IPS-15b (cell line): ENCODE measurements at regions not wholly inside any gene's neighbourhood (a gene's known extent, or its start where the extent isn't known, plus 50 kb on each side); places are given as distances from the start of the nearest gene placed in this dataset.

ENCODE experiments used
- H3K27me3 ChIP-seq: one replicate; pipeline ENCODE4 v1.6.1; 2013; ENCODE audit warnings: low read length; ENCODE audit not compliant: control insufficient read depth, insufficient read depth
- H3K36me3 ChIP-seq: one replicate; pipeline ENCODE4 v1.6.1; 2013; ENCODE audit warnings: low read length; ENCODE audit not compliant: control insufficient read depth, insufficient read depth
- H3K4me1 ChIP-seq: one replicate; pipeline ENCODE4 v1.6.1; 2013; ENCODE audit warnings: mild to moderate bottlenecking, low read length; ENCODE audit not compliant: control insufficient read depth, insufficient read depth
- H3K4me3 ChIP-seq: one replicate; pipeline ENCODE4 v1.5.1; 2013; ENCODE audit warnings: low read depth, low read length
- H3K9ac ChIP-seq: one replicate; pipeline ENCODE4 v1.6.1; 2013; ENCODE audit warnings: low read depth, mild to moderate bottlenecking, low read length
- H3K9me3 ChIP-seq: one replicate; pipeline ENCODE4 v1.6.1; 2013; ENCODE audit warnings: mild to moderate bottlenecking, low read length; ENCODE audit not compliant: control insufficient read depth, insufficient read depth

GRCh38 chr13:105069106-105069505 is 1466.4 kb downstream of the EFNB2 start:
- Histone ChIP-seq H3K4me3 (no peak overlapping the region), H3K36me3 (no peaks in the 10 kb centered on the region), H3K9me3 (no peaks in the 10 kb centered on the region), H3K27me3 (no peaks in the 10 kb centered on the region), H3K4me1 (no peaks in the 10 kb centered on the region), H3K9ac (no peak overlapping the region)

- Histone ChIP-seq H3K27me3 (no peaks in the 10 kb centered on the region), H3K4me3 (no peak overlapping the region)
These were observed 1471.8 kb downstream of the EFNB2 start for GRCh38 chr13:105063676-105064075.

GRCh38 chr13:105059786-105060185 is 1475.7 kb downstream of the EFNB2 start:
- Histone ChIP-seq H3K4me3 (no peak overlapping the region), H3K27me3 (no peaks in the 10 kb centered on the region), H3K9me3 (no peaks in the 10 kb centered on the region), H3K9ac (no peak overlapping the region), H3K4me1 (no peaks in the 10 kb centered on the region), H3K36me3 (no peaks in the 10 kb centered on the region)

More at GRCh38 chr13:105063676-105064075, 1471.8 kb downstream of the EFNB2 start:
- H3K36me3 ChIP-seq: no peaks in the 10 kb centered on the region
- H3K9me3 ChIP-seq: no peaks in the 10 kb centered on the region
- no peaks in the 10 kb centered on the region for H3K4me1 ChIP-seq
- H3K9ac ChIP-seq: no peak overlapping the region

- H3K4me3 ChIP-seq: no peak overlapping the region
- H3K36me3 ChIP-seq: no peaks in the 10 kb centered on the region
- no peaks in the 10 kb centered on the region for H3K4me1 ChIP-seq
- no peaks in the 10 kb centered on the region for H3K27me3 ChIP-seq
- H3K9ac ChIP-seq: no peak overlapping the region
- no peaks in the 10 kb centered on the region for H3K9me3 ChIP-seq
These were observed 1476.9 kb downstream of the EFNB2 start for GRCh38 chr13:105058517-105058916.

GRCh38 chr13:105052711-105053110 is 1482.8 kb downstream of the EFNB2 start:
- no peak overlapping the region for H3K9ac ChIP-seq
- H3K9me3 ChIP-seq: no peaks in the 10 kb centered on the region
- H3K4me3 ChIP-seq: no peak overlapping the region
- no peaks in the 10 kb centered on the region for H3K27me3 ChIP-seq
- H3K4me1 ChIP-seq: no peaks in the 10 kb centered on the region
- no peaks in the 10 kb centered on the region for H3K36me3 ChIP-seq

- Histone ChIP-seq H3K27me3 (no peaks in the 10 kb centered on the region), H3K4me1 (no peaks in the 10 kb centered on the region), H3K9me3 (no peaks in the 10 kb centered on the region), H3K4me3 (no peak overlapping the region), H3K9ac (no peak overlapping the region), H3K36me3 (no peaks in the 10 kb centered on the region)
These were observed 1484.8 kb downstream of the EFNB2 start for GRCh38 chr13:105050686-105051085.

- Histone ChIP-seq H3K27me3 (no peaks in the 10 kb centered on the region), H3K9ac (no peak overlapping the region), H3K9me3 (no peaks in the 10 kb centered on the region), H3K4me3 (no peak overlapping the region), H3K36me3 (no peaks in the 10 kb centered on the region), H3K4me1 (no peaks in the 10 kb centered on the region)
These were observed 1486.8 kb downstream of the EFNB2 start for GRCh38 chr13:105048677-105049076.

GRCh38 chr13:105047676-105048295 is 1487.7 kb downstream of the EFNB2 start:
- no peaks in the 10 kb centered on the region for H3K36me3 ChIP-seq
- no peaks in the 10 kb centered on the region for H3K27me3 ChIP-seq
- H3K9me3 ChIP-seq: no peaks in the 10 kb centered on the region
- H3K4me1 ChIP-seq: no peaks in the 10 kb centered on the region
- no peak overlapping the region for H3K4me3 ChIP-seq
- no peak overlapping the region for H3K9ac ChIP-seq

- Histone ChIP-seq H3K27me3 (no peaks in the 10 kb centered on the region), H3K9me3 (no peaks in the 10 kb centered on the region), H3K4me1 (peaks cover 4% of the 10 kb centered on the region), H3K36me3 (no peaks in the 10 kb centered on the region), H3K9ac (no peak overlapping the region), H3K4me3 (no peak overlapping the region)
These were observed 1498.4 kb downstream of the EFNB2 start for GRCh38 chr13:105037110-105037509.

- no peaks in the 10 kb centered on the region for H3K27me3 ChIP-seq
- H3K9ac ChIP-seq: no peak overlapping the region
These were observed 1500.4 kb downstream of the EFNB2 start for GRCh38 chr13:105035092-105035491.

GRCh38 chr13:105033999-105034398 is 1501.5 kb downstream of the EFNB2 start:
- Histone ChIP-seq H3K9me3 (no peaks in the 10 kb centered on the region), H3K9ac (no peak overlapping the region), H3K36me3 (no peaks in the 10 kb centered on the region), H3K4me3 (no peak overlapping the region), H3K4me1 (peaks cover 5% of the 10 kb centered on the region), H3K27me3 (no peaks in the 10 kb centered on the region)

More at GRCh38 chr13:105035092-105035491, 1500.4 kb downstream of the EFNB2 start:
- Histone ChIP-seq H3K36me3 (no peaks in the 10 kb centered on the region), H3K4me1 (peaks cover 5% of the 10 kb centered on the region), H3K4me3 (no peak overlapping the region), H3K9me3 (no peaks in the 10 kb centered on the region)

- no peak overlapping the region for H3K4me3 ChIP-seq
- no peaks in the 10 kb centered on the region for H3K36me3 ChIP-seq
- H3K27me3 ChIP-seq: no peaks in the 10 kb centered on the region
- no peaks in the 10 kb centered on the region for H3K9me3 ChIP-seq
- H3K9ac ChIP-seq: no peak overlapping the region
- H3K4me1 ChIP-seq: peaks cover 5% of the 10 kb centered on the region
These were observed 1504.2 kb downstream of the EFNB2 start for GRCh38 chr13:105031306-105031705.
